HG02884 (cell line): ENCODE measurements at regions not wholly inside any gene's neighbourhood (a gene's known extent, or its start where the extent isn't known, plus 50 kb on each side); places are given as distances from the start of the nearest gene placed in this dataset.
"Not testable (repeated sequence)": the region's sequence is repeated elsewhere in the genome, so short reads cannot be mapped to it uniquely, and the experiment has no call there.

Source experiments
- ATAC-seq: cut with Tn5 transposase; IDR thresholded peaks from one replicate; pipeline ENCODE4 v1.9.1; 2021; ENCODE audit warnings: mild to moderate bottlenecking, moderate library complexity; ENCODE audit not compliant: unreplicated experiment

- ATAC-seq: no peak
Measured at GRCh38 chr18:77329651-77330050, 80.0 kb downstream of the GALR1 start.

GRCh38 chr18:77334876-77335275 is 85.2 kb downstream of the GALR1 start:
- no peak for ATAC-seq

- no peak for ATAC-seq
Measured at GRCh38 chr18:77337604-77338003, 88.0 kb downstream of the GALR1 start.

- no peak for ATAC-seq
Measured at GRCh38 chr18:77339093-77339492, 89.4 kb downstream of the GALR1 start.

- ATAC-seq: no peak
Measured at GRCh38 chr18:77339623-77340022, 90.0 kb downstream of the GALR1 start.

GRCh38 chr18:77340815-77341214 is 91.2 kb downstream of the GALR1 start:
- no peak for ATAC-seq

GRCh38 chr18:77341527-77342325 is 92.1 kb downstream of the GALR1 start:
- no peak for ATAC-seq

- no peak for ATAC-seq
Measured at GRCh38 chr18:77342736-77343135, 93.1 kb downstream of the GALR1 start.

- ATAC-seq: no peak
Measured at GRCh38 chr18:77343846-77344510, 94.3 kb downstream of the GALR1 start.

GRCh38 chr18:77344786-77345500 is 95.3 kb downstream of the GALR1 start:
- no peak for ATAC-seq

GRCh38 chr18:77346208-77346810 is 96.7 kb downstream of the GALR1 start:
- ATAC-seq: no peak

- ATAC-seq: not testable (repeated sequence)
Measured at GRCh38 chr18:77353349-77353748, 103.7 kb downstream of the GALR1 start.

- ATAC-seq: no peak
Measured at GRCh38 chr18:77359561-77360314, 110.1 kb downstream of the GALR1 start.

- no peak for ATAC-seq
Measured at GRCh38 chr18:77360315-77361190, 110.9 kb downstream of the GALR1 start.

- no peak for ATAC-seq
Measured at GRCh38 chr18:77361382-77361781, 111.7 kb downstream of the GALR1 start.

GRCh38 chr18:77365667-77366066 is 116.0 kb downstream of the GALR1 start:
- ATAC-seq: no peak

GRCh38 chr18:77366067-77366719 is 116.5 kb downstream of the GALR1 start:
- ATAC-seq: no peak

- no peak for ATAC-seq
Measured at GRCh38 chr18:77366720-77367641, 117.3 kb downstream of the GALR1 start.
